IMR-90 (cell line): ENCODE measurements at regions not wholly inside any gene's neighbourhood (a gene's known extent, or its start where the extent isn't known, plus 50 kb on each side); places are given as distances from the start of the nearest gene placed in this dataset.

Experiments
- ATAC-seq: fragments of 200-7000 bp; cut with Tn5 transposase; 2 replicates; pipeline ENCODE4 v1.9.1; 2020; ENCODE audit warnings: low read depth, mild to moderate bottlenecking, moderate library complexity
- BruUV-seq: library from RNA; stranded (reverse); fragments of 400-500 nt; replicated peaks from 2 replicates; lab custom pipeline; 2021; lab: Mats Ljungman, UMichigan
- CTCF ChIA-PET: fragments of 300-600 bp; formaldehyde crosslinking; extraction: SDS; loops from one replicate; lab custom pipeline; 2021; ENCODE audit warnings: antibody characterized with exemption; lab: Yijun Ruan, JAX
- POLR2A ChIA-PET: fragments of 300-600 bp; sonication (Branson Sonifier 250); formaldehyde crosslinking; loops from one replicate; lab custom pipeline; 2022; ENCODE audit warnings: antibody characterized with exemption; ENCODE audit not compliant: unreplicated experiment; lab: Charles Lee
- DNase-seq: peaks from one replicate; pipeline ENCODE4 v3.0.0; 2013
- H2AFZ ChIP-seq: replicated peaks from 2 replicates; pipeline ENCODE3; 2013; ENCODE audit warnings: low read length, mild to moderate bottlenecking; ENCODE audit not compliant: poor library complexity
- H2AK5ac ChIP-seq: 2 replicates; pipeline ENCODE4 v1.6.1; 2013; ENCODE audit warnings: low read depth, low read length, inconsistent platforms
- H2AK9ac ChIP-seq: replicated peaks from 2 replicates; pipeline ENCODE3; 2013; ENCODE audit warnings: mild to moderate bottlenecking, low read depth, low read length, moderate library complexity; ENCODE audit not compliant: poor library complexity
- H2BK120ac ChIP-seq: 2 replicates; pipeline ENCODE4 v1.6.1; 2013; ENCODE audit warnings: low read depth, low read length, inconsistent platforms
- H2BK15ac ChIP-seq: 3 replicates; pipeline ENCODE4 v1.6.1; 2013; ENCODE audit warnings: low read depth, low read length, inconsistent platforms
- H2BK20ac ChIP-seq: 2 replicates; pipeline ENCODE4 v1.6.1; 2013; ENCODE audit warnings: low read depth, mild to moderate bottlenecking, inconsistent platforms, low read length, moderate library complexity
- H2BK5ac ChIP-seq: 2 replicates; pipeline ENCODE4 v1.6.1; 2013; ENCODE audit warnings: mild to moderate bottlenecking, low read depth, low read length, inconsistent platforms; ENCODE audit not compliant: poor library complexity, severe bottlenecking
- H3K14ac ChIP-seq: replicated peaks from 2 replicates; pipeline ENCODE4 v1.6.1; 2013; ENCODE audit warnings: low read depth, low read length, inconsistent platforms
- H3K18ac ChIP-seq: 2 replicates; pipeline ENCODE4 v1.6.1; 2013; ENCODE audit warnings: low read depth, low read length, control low read depth
- H3K23ac ChIP-seq: 2 replicates; pipeline ENCODE4 v1.6.1; 2013; ENCODE audit warnings: low read depth, low read length, inconsistent platforms
- H3K27ac ChIP-seq: 2 replicates; pipeline ENCODE4 v1.5.1; 2013; ENCODE audit warnings: mild to moderate bottlenecking, control low read depth, low read length; ENCODE audit not compliant: insufficient read depth
- H3K27me3 ChIP-seq: 2 replicates; pipeline ENCODE4 v1.6.1; 2013; ENCODE audit warnings: low read length; ENCODE audit not compliant: control insufficient read depth, insufficient read depth
- H3K36me3 ChIP-seq: 2 replicates; pipeline ENCODE4 v1.6.1; 2013; ENCODE audit warnings: low read length, mixed read lengths; ENCODE audit not compliant: control insufficient read depth, insufficient read depth
- H3K4ac ChIP-seq: 2 replicates; pipeline ENCODE4 v1.6.1; 2013; ENCODE audit warnings: low read depth, low read length, inconsistent platforms
- H3K4me1 ChIP-seq: 2 replicates; pipeline ENCODE4 v1.6.1; 2013; ENCODE audit warnings: low read length, mixed read lengths; ENCODE audit not compliant: control insufficient read depth, insufficient read depth
- H3K4me2 ChIP-seq: 2 replicates; pipeline ENCODE4 v1.6.1; 2013; ENCODE audit warnings: low read depth, mild to moderate bottlenecking, control low read depth, low read length, moderate library complexity
- H3K4me3 ChIP-seq: 2 replicates; pipeline ENCODE4 v1.5.1; 2013; ENCODE audit warnings: low read depth, mild to moderate bottlenecking, control low read depth, low read length, moderate library complexity; ENCODE audit not compliant: insufficient read depth
- H3K56ac ChIP-seq: 2 replicates; pipeline ENCODE4 v1.6.1; 2013; ENCODE audit warnings: low read length, inconsistent platforms; ENCODE audit not compliant: insufficient read depth; ENCODE audit errors: extremely low read depth
- H3K79me1 ChIP-seq, 2 experiments: 2 replicates each; pipeline ENCODE4 v1.6.1; 2013; ENCODE audit warnings: low read length in 2 of 2, inconsistent platforms in 1 of 2, low read depth in 1 of 2
- H3K9ac ChIP-seq: 2 replicates; pipeline ENCODE4 v1.6.1; 2013; ENCODE audit warnings: low read depth, low read length, control low read depth
- H3K9me1 ChIP-seq: 2 replicates; pipeline ENCODE4 v1.6.1; 2013; ENCODE audit warnings: low read length, inconsistent platforms; ENCODE audit not compliant: insufficient read depth
- H3K9me3 ChIP-seq: 2 replicates; pipeline ENCODE4 v1.6.1; 2013; ENCODE audit warnings: low read length; ENCODE audit not compliant: control insufficient read depth, insufficient read depth
- H4K20me1 ChIP-seq: 2 replicates; pipeline ENCODE4 v1.6.1; 2013; ENCODE audit warnings: low read length, inconsistent platforms; ENCODE audit not compliant: insufficient read depth
- H4K5ac ChIP-seq: 2 replicates; pipeline ENCODE4 v1.6.1; 2013; ENCODE audit warnings: mild to moderate bottlenecking, low read depth, low read length, control low read depth
- H4K8ac ChIP-seq, 2 experiments: 2 replicates each; pipeline ENCODE4 v1.6.1; 2013; ENCODE audit warnings: low read depth in 2 of 2, low read length in 2 of 2, control low read depth in 1 of 2, inconsistent platforms in 1 of 2
- H4K91ac ChIP-seq: 2 replicates; pipeline ENCODE4 v1.6.1; 2013; ENCODE audit warnings: low read depth, low read length, inconsistent platforms; ENCODE audit not compliant: insufficient read depth
- BHLHE40 ChIP-seq: fragments of 150-350 bp; IDR thresholded peaks from 2 replicates; pipeline ENCODE4 v1.6.1; 2016; ENCODE audit warnings: mild to moderate bottlenecking, low read depth, low read length
- CEBPB ChIP-seq: IDR thresholded peaks from 2 replicates; pipeline ENCODE4 v1.6.1; 2012; ENCODE audit warnings: low read depth, low read length, improper control_type of control experiment
- CHD1 ChIP-seq: IDR thresholded peaks from 2 replicates; pipeline ENCODE4 v1.6.1; 2012; ENCODE audit warnings: low read depth, low read length, improper control_type of control experiment
- ELK1 ChIP-seq: fragments of 150-350 bp; IDR thresholded peaks from 2 replicates; pipeline ENCODE4 v1.6.1; 2016; ENCODE audit warnings: low read depth, mild to moderate bottlenecking, low read length, moderate library complexity, borderline replicate concordance
- FOS ChIP-seq: fragments of 150-350 bp; IDR thresholded peaks from 2 replicates; pipeline ENCODE4 v1.6.1; 2016; ENCODE audit warnings: low read depth, low read length
- MAFK ChIP-seq: IDR thresholded peaks from 2 replicates; pipeline ENCODE4 v1.6.1; 2012; ENCODE audit warnings: low read depth, low read length, improper control_type of control experiment
- MAZ ChIP-seq: IDR thresholded peaks from 2 replicates; pipeline ENCODE4 v1.6.1; 2012; ENCODE audit warnings: low read depth, mild to moderate bottlenecking, low read length, improper control_type of control experiment, moderate library complexity, borderline replicate concordance
- MXI1 ChIP-seq: IDR thresholded peaks from 2 replicates; pipeline ENCODE4 v1.6.1; 2012; ENCODE audit warnings: low read depth, mild to moderate bottlenecking, low read length, moderate library complexity, borderline replicate concordance
- NFE2L2 ChIP-seq: fragments of 150-350 bp; IDR thresholded peaks from 2 replicates; pipeline ENCODE4 v1.6.1; 2016; ENCODE audit warnings: low read depth, mild to moderate bottlenecking, low read length
- POLR2A ChIP-seq: IDR thresholded peaks from 2 replicates; pipeline ENCODE4 v1.6.1; 2012; ENCODE audit warnings: mild to moderate bottlenecking, low read depth, low read length
- RAD21 ChIP-seq: IDR thresholded peaks from 2 replicates; pipeline ENCODE4 v1.6.1; 2012; ENCODE audit warnings: low read length, improper control_type of control experiment
- RCOR1 ChIP-seq: IDR thresholded peaks from 2 replicates; pipeline ENCODE4 v1.6.1; 2012; ENCODE audit warnings: mild to moderate bottlenecking, low read length, improper control_type of control experiment; ENCODE audit not compliant: insufficient replicate concordance
- SMC3 ChIP-seq: fragments of 150-350 bp; IDR thresholded peaks from 2 replicates; pipeline ENCODE4 v1.6.1; 2016; ENCODE audit warnings: low read depth, mild to moderate bottlenecking, antibody characterized with exemption, low read length, moderate library complexity
- dilution Hi-C: fragments of 300-500 bp; cut with HindIII; formaldehyde crosslinking; loops from one replicate; pipeline ENCODE4 v1.14.3; 2018; ENCODE audit warnings: low sequenced_read_pairs; ENCODE audit not compliant: unreplicated experiment
- in situ Hi-C: fragments of 300-500 bp; cut with MboI; formaldehyde crosslinking; loops from 3 replicates; pipeline ENCODE4 v1.14.3; 2019; ENCODE audit warnings: low sequenced_read_pairs, inconsistent platforms, mixed read lengths
- intact Hi-C: fragments of 100-400 bp; cut with micrococcal nuclease; formaldehyde crosslinking; loops from 2 replicates; pipeline ENCODE4 v1.10.0; 2022
- TF ChIP-seq, protein P1 (sequence below): conservative IDR thresholded peaks from 2 replicates; pipeline ENCODE4 v1.5.1; 2012; ENCODE audit warnings: mild to moderate bottlenecking, low read depth, low read length, improper control_type of control experiment
- TF ChIP-seq, protein P2 (sequence below): fragments of 150-350 bp; IDR thresholded peaks from 2 replicates; pipeline ENCODE4 v1.6.1; 2017; ENCODE audit warnings: mild to moderate bottlenecking, antibody characterized with exemption, low read length, low read depth

GRCh38 chr21:35201799-35202198 lies 152.7 kb upstream of the RUNX1 start:
- peaks cover 29% of the 10 kb centered on the region for H3K4me1 ChIP-seq

More at GRCh38 chr21:35201799-35202198, 152.7 kb upstream of the RUNX1 start:
- BruUV-seq = no TSS peak
- dilution Hi-C loops (no loop called here), in situ Hi-C loops (no loop called here), intact Hi-C loops (loop anchor here (5.0 to 10.0 kb wide), 3 partner anchors 114 to 643 kb away; no protein-coding TSS in a partner anchor)
- Histone ChIP-seq H4K5ac (no peak overlapping the region), H3K4me2 (no peak overlapping the region), H4K91ac (no peak overlapping the region), H3K36me3 (no peaks in the 10 kb centered on the region), H3K27ac (no peak overlapping the region), H3K4ac (0 out of 2 replicates have a peak overlapping the region, but pooled peaks have one; percentile 53), H2BK15ac (0 out of 3 replicates have a peak overlapping the region, but pooled peaks have one; percentile 61), H4K20me1 (no peaks in the 10 kb centered on the region), H2AFZ (no peak overlapping the region), H3K79me1 (peaks cover 0 to 20% of the 10 kb centered on the region in 2 experiments; a peak in 2 of 4 replicates), H3K9ac (no peak overlapping the region), H3K56ac (no peak overlapping the region), H4K8ac (no peak overlapping the region; a peak in 1 of 4 replicates), H2AK9ac (no peak overlapping the region), H3K23ac (no peak overlapping the region), H2BK120ac (no peak overlapping the region; the same call in 1 of the 2 replicates), H3K27me3 (no peaks in the 10 kb centered on the region), H3K4me3 (no peak overlapping the region), H2AK5ac (peak overlapping the region; percentile 44; the same call in 1 of the 2 replicates), H3K9me1 (peaks cover 16% of the 10 kb centered on the region), H3K9me3 (no peaks in the 10 kb centered on the region), H3K18ac (no peak overlapping the region), H3K14ac (peak overlapping the region; percentile 59), H2BK20ac (peak overlapping the region; percentile 30; the same call in 1 of the 2 replicates), H2BK5ac (peak overlapping the region; percentile 92)
- CTCF ChIA-PET = interaction anchor here (1.1 kb wide), 1 partner anchor 150 kb away, joined by 4 read pairs; no protein-coding TSS in a partner anchor
- POLR2A ChIA-PET = no interaction called here
- ATAC-seq (no peak), DNase-seq (no peak)
- TF ChIP-seq BHLHE40 (no peak), SMC3 (no peak), ELK1 (no peak), MAFK (no peak), MAZ (no peak), CEBPB (no peak), NFE2L2 (no peak), MXI1 (no peak), RCOR1 (no peak), POLR2A (no peak), CHD1 (no peak), FOS (no peak), RAD21 (no peak)
- TF ChIP-seq, protein P1, sequence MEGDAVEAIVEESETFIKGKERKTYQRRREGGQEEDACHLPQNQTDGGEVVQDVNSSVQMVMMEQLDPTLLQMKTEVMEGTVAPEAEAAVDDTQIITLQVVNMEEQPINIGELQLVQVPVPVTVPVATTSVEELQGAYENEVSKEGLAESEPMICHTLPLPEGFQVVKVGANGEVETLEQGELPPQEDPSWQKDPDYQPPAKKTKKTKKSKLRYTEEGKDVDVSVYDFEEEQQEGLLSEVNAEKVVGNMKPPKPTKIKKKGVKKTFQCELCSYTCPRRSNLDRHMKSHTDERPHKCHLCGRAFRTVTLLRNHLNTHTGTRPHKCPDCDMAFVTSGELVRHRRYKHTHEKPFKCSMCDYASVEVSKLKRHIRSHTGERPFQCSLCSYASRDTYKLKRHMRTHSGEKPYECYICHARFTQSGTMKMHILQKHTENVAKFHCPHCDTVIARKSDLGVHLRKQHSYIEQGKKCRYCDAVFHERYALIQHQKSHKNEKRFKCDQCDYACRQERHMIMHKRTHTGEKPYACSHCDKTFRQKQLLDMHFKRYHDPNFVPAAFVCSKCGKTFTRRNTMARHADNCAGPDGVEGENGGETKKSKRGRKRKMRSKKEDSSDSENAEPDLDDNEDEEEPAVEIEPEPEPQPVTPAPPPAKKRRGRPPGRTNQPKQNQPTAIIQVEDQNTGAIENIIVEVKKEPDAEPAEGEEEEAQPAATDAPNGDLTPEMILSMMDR = no peak
- TF ChIP-seq, protein P2, sequence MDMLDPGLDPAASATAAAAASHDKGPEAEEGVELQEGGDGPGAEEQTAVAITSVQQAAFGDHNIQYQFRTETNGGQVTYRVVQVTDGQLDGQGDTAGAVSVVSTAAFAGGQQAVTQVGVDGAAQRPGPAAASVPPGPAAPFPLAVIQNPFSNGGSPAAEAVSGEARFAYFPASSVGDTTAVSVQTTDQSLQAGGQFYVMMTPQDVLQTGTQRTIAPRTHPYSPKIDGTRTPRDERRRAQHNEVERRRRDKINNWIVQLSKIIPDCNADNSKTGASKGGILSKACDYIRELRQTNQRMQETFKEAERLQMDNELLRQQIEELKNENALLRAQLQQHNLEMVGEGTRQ = no peak
